Astrocyte (in vitro differentiated cells and primary cell): ENCODE measurements at regions not wholly inside any gene's neighbourhood (a gene's known extent, or its start where the extent isn't known, plus 50 kb on each side); places are given as distances from the start of the nearest gene placed in this dataset.

Experiments
- EZH2 ChIP-seq: IDR thresholded peaks from 2 replicates; pipeline ENCODE4 v1.6.1; 2012; ENCODE audit warnings: mild to moderate bottlenecking, low read length, inconsistent platforms; ENCODE audit not compliant: insufficient read depth
- TF ChIP-seq, protein P1 (sequence below): IDR thresholded peaks from 2 replicates; pipeline ENCODE4 v1.5.1; 2011; ENCODE audit warnings: low read depth, mild to moderate bottlenecking, inconsistent platforms, low read length, moderate library complexity; ENCODE audit not compliant: insufficient read depth

DNA sequence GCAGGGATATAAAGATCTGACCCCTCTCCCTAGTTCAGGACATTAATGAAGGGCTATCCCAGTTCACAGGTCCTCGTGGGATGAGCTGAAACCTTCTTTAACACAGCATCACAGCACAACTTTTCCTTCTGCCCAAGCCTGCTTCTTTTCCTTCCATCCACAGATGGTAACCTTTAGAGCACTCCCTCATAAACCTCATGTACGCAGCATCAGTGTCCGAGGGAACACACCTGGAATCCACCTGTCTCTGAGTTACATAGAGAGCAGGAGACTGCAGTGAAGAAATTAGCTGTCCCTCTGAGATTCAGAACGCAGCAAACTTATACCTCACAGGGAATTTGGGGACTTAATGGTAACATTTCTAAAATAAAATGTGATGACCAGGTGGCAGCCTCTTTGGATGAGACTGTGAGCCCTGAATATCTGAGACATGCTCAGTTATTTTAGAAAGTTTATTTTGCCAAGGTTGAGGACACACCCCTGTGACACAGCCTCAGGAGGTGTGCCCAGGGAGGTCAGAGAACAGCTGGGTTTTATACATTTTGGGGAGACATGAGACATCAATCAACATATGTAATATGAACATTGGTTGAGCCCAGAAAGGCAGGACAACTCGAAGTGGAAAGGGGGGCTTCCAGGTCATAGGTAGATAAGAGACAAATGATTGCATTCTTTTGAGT lies 73.8 kb upstream of the PACRGL start:
- no peak for TF ChIP-seq EZH2
- TF ChIP-seq, protein P1, sequence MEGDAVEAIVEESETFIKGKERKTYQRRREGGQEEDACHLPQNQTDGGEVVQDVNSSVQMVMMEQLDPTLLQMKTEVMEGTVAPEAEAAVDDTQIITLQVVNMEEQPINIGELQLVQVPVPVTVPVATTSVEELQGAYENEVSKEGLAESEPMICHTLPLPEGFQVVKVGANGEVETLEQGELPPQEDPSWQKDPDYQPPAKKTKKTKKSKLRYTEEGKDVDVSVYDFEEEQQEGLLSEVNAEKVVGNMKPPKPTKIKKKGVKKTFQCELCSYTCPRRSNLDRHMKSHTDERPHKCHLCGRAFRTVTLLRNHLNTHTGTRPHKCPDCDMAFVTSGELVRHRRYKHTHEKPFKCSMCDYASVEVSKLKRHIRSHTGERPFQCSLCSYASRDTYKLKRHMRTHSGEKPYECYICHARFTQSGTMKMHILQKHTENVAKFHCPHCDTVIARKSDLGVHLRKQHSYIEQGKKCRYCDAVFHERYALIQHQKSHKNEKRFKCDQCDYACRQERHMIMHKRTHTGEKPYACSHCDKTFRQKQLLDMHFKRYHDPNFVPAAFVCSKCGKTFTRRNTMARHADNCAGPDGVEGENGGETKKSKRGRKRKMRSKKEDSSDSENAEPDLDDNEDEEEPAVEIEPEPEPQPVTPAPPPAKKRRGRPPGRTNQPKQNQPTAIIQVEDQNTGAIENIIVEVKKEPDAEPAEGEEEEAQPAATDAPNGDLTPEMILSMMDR = no peak
